GM13977 (cell line): ENCODE measurements at regions not wholly inside any gene's neighbourhood (a gene's known extent, or its start where the extent isn't known, plus 50 kb on each side); places are given as distances from the start of the nearest gene placed in this dataset.

ENCODE experiments used
- DNase-seq: peaks from one replicate; pipeline ENCODE4 v3.0.0; 2012; ENCODE audit warnings: low spot score
- CTCF ChIP-seq: IDR thresholded peaks from 2 replicates; pipeline ENCODE4 v1.5.1; 2012; ENCODE audit warnings: mild to moderate bottlenecking, control low read depth; ENCODE audit not compliant: insufficient read depth; ENCODE audit errors: extremely low read depth, missing control alignments
- in situ Hi-C: fragments of 300-500 bp; cut with MboI; formaldehyde crosslinking; loops from one replicate; pipeline ENCODE4 v1.12.0; 2022; ENCODE audit warnings: low sequenced_read_pairs, low pct_unique_long_range_greater_than_20kb, mixed read lengths, inconsistent platforms; ENCODE audit not compliant: unreplicated experiment

DNA sequence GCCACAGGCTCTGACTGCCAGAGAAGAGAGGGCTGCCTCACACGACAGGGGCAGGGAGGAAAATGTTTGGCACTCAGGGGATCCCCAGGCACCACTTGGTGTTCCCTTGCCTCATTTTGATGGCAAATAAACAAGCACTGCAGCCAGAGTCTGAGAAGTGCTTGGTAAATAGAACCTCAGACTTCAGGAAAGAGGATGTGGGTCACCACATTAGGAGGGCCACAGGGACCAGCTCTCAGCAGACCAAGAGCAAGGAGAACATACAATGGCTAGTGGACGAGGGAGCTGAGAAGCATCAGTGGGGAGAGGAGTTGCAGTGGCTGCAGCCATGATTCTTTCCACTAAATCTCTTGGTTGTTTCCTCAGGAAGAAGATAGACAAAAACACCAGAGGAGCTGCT is 413.9 kb downstream of the GADD45G start:
- in situ Hi-C loops = no loop called here

GRCh38 chr9:90019626-90020025 is 414.8 kb downstream of the GADD45G start:
- no peak for TF ChIP-seq CTCF
- in situ Hi-C loops = no loop called here
- DNase-seq = no peak

More for the DNA sequence above, 413.9 kb downstream of the GADD45G start:
- no peak for DNase-seq
- no peak for TF ChIP-seq CTCF

DNA sequence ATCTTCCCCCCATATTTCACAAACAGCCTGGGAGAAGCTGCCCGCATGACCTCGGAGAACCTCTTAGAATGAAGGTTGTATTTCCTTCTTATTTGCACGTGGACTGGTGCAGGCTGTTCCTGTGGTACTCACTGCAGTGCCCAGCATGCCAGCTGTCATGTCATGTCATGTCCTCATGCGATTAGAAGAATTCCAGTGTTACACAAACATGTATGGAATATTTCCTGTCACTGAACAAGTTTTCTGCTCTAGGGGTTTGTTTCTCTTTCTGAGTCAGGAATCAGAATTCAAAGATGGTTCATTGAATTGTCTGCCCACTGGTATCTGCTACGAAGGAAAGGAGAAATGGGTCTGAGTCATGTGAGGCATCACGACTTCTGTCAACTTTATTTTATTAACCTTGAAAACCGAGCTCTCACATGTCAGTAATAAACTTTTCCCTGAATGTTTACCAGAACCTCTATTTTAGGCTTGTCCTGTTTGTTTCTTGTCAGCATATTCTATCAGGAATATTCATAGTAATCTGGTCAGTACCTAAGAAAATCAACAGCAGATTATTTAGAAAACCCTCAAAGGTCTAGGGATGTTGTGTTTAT is 415.6 kb downstream of the GADD45G start:
- in situ Hi-C loops = no loop called here
- DNase-seq = no peak
- no peak for TF ChIP-seq CTCF

DNA sequence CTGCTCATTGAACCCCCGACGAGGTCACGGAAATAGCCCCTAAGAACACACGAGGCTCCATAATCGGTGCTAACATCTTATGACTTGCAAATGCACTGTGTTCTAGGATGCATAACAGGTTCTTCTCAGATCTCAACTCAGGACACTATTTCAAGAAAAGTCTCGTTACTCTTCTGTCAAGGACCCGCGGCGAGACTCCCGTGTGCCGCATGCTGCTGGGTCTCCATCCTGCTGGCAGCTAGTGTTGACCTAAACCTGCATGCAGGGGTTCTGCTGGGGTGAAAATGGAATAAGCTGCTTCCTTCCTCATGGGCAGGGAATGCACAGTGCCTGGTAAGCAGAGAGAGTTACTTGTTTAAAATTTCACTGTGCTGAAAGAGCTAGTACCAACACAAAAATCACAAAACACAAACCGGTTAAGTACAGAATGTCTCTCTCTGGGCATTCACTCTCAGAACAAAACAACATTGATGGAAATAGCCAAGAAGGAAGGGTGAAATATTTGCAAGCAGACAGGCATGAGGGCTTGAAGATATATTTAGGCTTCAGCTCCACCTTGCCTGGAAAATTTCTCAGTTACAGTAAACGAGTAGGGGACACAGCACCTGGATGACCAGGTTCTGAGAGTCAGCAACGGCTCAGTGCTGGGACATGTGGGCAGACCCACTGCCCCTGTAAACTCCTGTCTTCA is 416.5 kb downstream of the GADD45G start:
- TF ChIP-seq CTCF = no peak
- no peak for DNase-seq
- in situ Hi-C loops = no loop called here

- DNase-seq = no peak
- TF ChIP-seq CTCF = no peak
- in situ Hi-C loops = no loop called here
Observed at GRCh38 chr9:90022474-90022873, 417.7 kb downstream of the GADD45G start.

GRCh38 chr9:90023861-90024260 is 419.0 kb downstream of the GADD45G start:
- no peak for TF ChIP-seq CTCF
- in situ Hi-C loops = no loop called here
- DNase-seq = no peak
